ENCODE measurements at regions not wholly inside any gene's neighbourhood (a gene's known extent, or its start where the extent isn't known, plus 50 kb on each side); places are given as distances from the start of the nearest gene placed in this dataset.

GRCh38 chr10:61120805-61121204 lies 176.8 kb upstream of the RHOBTB1 start:
- H2AK5ac ChIP-seq (ENCODE audit: low read length) = no peak overlapping the region
- no CpG with 5 or more reads among the region's 2 CpGs for WGBS (ENCODE audit: extremely low coverage, insufficient coverage, insufficient read length)
- no peak overlapping the region for H2AFZ ChIP-seq (ENCODE audit: insufficient read depth, low read length, poor library complexity)
- no peak overlapping the region for H4K12ac ChIP-seq (ENCODE audit: low read depth, low read length)
- H3K9me3 ChIP-seq (ENCODE audit: insufficient read depth, low read depth, low read length) = no peaks in the 10 kb centered on the region
- H3K4me2 ChIP-seq (ENCODE audit: low read length) = no peak overlapping the region
- H3K23ac ChIP-seq (ENCODE audit: low read length) = no peak overlapping the region
- H4K8ac ChIP-seq (ENCODE audit: low read depth, low read length) = no peak overlapping the region
- H3K14ac ChIP-seq (ENCODE audit: low read length) = no peak overlapping the region
- H3K4ac ChIP-seq (ENCODE audit: low read depth, low read length) = no peak overlapping the region
- H4K91ac ChIP-seq (ENCODE audit: low read depth, low read length) = no peak overlapping the region
- no peak overlapping the region for H3K27ac ChIP-seq (ENCODE audit: low read depth, low read length)
- H3K4me3 ChIP-seq (ENCODE audit: low read depth, low read length) = no peak overlapping the region
- H3K79me2 ChIP-seq (ENCODE audit: control insufficient read depth, insufficient read depth, low read length, poor library complexity) = no peaks in the 10 kb centered on the region
- H3K36me3 ChIP-seq (ENCODE audit: control insufficient read depth in 1 of 2, insufficient read depth in 2 of 2, low read length in 2 of 2) = no peaks in the 10 kb centered on the region
- no peaks in the 10 kb centered on the region for H3K79me1 ChIP-seq (ENCODE audit: low read length)
- no peaks in the 10 kb centered on the region for H3K4me1 ChIP-seq (ENCODE audit: control insufficient read depth in 1 of 2, insufficient read depth in 2 of 2, low read length in 2 of 2)
- H2BK5ac ChIP-seq (ENCODE audit: low read depth, low read length, poor library complexity) = no peak overlapping the region
- H3K18ac ChIP-seq (ENCODE audit: low read length) = no peak overlapping the region
- H2BK12ac ChIP-seq (ENCODE audit: low read length) = no peak overlapping the region
- no peak for DNase-seq
- H3K27me3 ChIP-seq (ENCODE audit: insufficient read depth, low read length) = no peaks in the 10 kb centered on the region
- H2BK120ac ChIP-seq (ENCODE audit: insufficient read depth, low read length, poor library complexity) = no peak overlapping the region
- H3K9ac ChIP-seq (ENCODE audit: low read length) = no peak overlapping the region

- no peaks in the 10 kb centered on the region for H3K9me3 ChIP-seq (ENCODE audit: insufficient read depth, low read depth, low read length)
- H3K27ac ChIP-seq (ENCODE audit: low read depth, low read length) = no peak overlapping the region
- no peaks in the 10 kb centered on the region for H3K79me2 ChIP-seq (ENCODE audit: control insufficient read depth, insufficient read depth, low read length, poor library complexity)
- no peak overlapping the region for H2AFZ ChIP-seq (ENCODE audit: insufficient read depth, low read length, poor library complexity)
- H3K27me3 ChIP-seq (ENCODE audit: insufficient read depth, low read length) = no peaks in the 10 kb centered on the region
- H3K18ac ChIP-seq (ENCODE audit: low read length) = no peak overlapping the region
- no peak overlapping the region for H3K4me3 ChIP-seq (ENCODE audit: low read depth, low read length)
- H4K8ac ChIP-seq (ENCODE audit: low read depth, low read length) = no peak overlapping the region
- no peak overlapping the region for H2BK120ac ChIP-seq (ENCODE audit: insufficient read depth, low read length, poor library complexity)
- no CpG with 5 or more reads among the region's 1 CpG for WGBS (ENCODE audit: extremely low coverage, insufficient coverage, insufficient read length)
- no peaks in the 10 kb centered on the region for H3K79me1 ChIP-seq (ENCODE audit: low read length)
- no peak overlapping the region for H3K14ac ChIP-seq (ENCODE audit: low read length)
- H4K12ac ChIP-seq (ENCODE audit: low read depth, low read length) = no peak overlapping the region
- H4K91ac ChIP-seq (ENCODE audit: low read depth, low read length) = no peak overlapping the region
- H2BK12ac ChIP-seq (ENCODE audit: low read length) = no peak overlapping the region
- no peak overlapping the region for H3K4ac ChIP-seq (ENCODE audit: low read depth, low read length)
- H3K4me2 ChIP-seq (ENCODE audit: low read length) = no peak overlapping the region
- no peak overlapping the region for H2AK5ac ChIP-seq (ENCODE audit: low read length)
- H3K4me1 ChIP-seq (ENCODE audit: control insufficient read depth in 1 of 2, insufficient read depth in 2 of 2, low read length in 2 of 2) = no peaks in the 10 kb centered on the region
- no peak overlapping the region for H3K23ac ChIP-seq (ENCODE audit: low read length)
- H3K9ac ChIP-seq (ENCODE audit: low read length) = no peak overlapping the region
- H2BK5ac ChIP-seq (ENCODE audit: low read depth, low read length, poor library complexity) = no peak overlapping the region
- no peaks in the 10 kb centered on the region for H3K36me3 ChIP-seq (ENCODE audit: control insufficient read depth in 1 of 2, insufficient read depth in 2 of 2, low read length in 2 of 2)
- DNase-seq = no peak
These were observed 175.6 kb upstream of the RHOBTB1 start for GRCh38 chr10:61119573-61119972.

- H3K4me2 ChIP-seq (ENCODE audit: low read length) = no peak overlapping the region
- H3K9ac ChIP-seq (ENCODE audit: low read length) = no peak overlapping the region
- H3K4ac ChIP-seq (ENCODE audit: low read depth, low read length) = no peak overlapping the region
- no peak overlapping the region for H2BK5ac ChIP-seq (ENCODE audit: low read depth, low read length, poor library complexity)
- DNase-seq = no peak
- no peaks in the 10 kb centered on the region for H3K36me3 ChIP-seq (ENCODE audit: control insufficient read depth in 1 of 2, insufficient read depth in 2 of 2, low read length in 2 of 2)
- no peaks in the 10 kb centered on the region for H3K4me1 ChIP-seq (ENCODE audit: control insufficient read depth in 1 of 2, insufficient read depth in 2 of 2, low read length in 2 of 2)
- H3K23ac ChIP-seq (ENCODE audit: low read length) = no peak overlapping the region
- H3K79me2 ChIP-seq (ENCODE audit: control insufficient read depth, insufficient read depth, low read length, poor library complexity) = no peaks in the 10 kb centered on the region
- no peak overlapping the region for H3K14ac ChIP-seq (ENCODE audit: low read length)
- H2BK120ac ChIP-seq (ENCODE audit: insufficient read depth, low read length, poor library complexity) = no peak overlapping the region
- H4K8ac ChIP-seq (ENCODE audit: low read depth, low read length) = no peak overlapping the region
- no peak overlapping the region for H4K12ac ChIP-seq (ENCODE audit: low read depth, low read length)
- H3K9me3 ChIP-seq (ENCODE audit: insufficient read depth, low read depth, low read length) = no peaks in the 10 kb centered on the region
- no peak overlapping the region for H3K4me3 ChIP-seq (ENCODE audit: low read depth, low read length)
- no peaks in the 10 kb centered on the region for H3K27me3 ChIP-seq (ENCODE audit: insufficient read depth, low read length)
- no peak overlapping the region for H4K91ac ChIP-seq (ENCODE audit: low read depth, low read length)
- no peak overlapping the region for H2AK5ac ChIP-seq (ENCODE audit: low read length)
- H3K18ac ChIP-seq (ENCODE audit: low read length) = no peak overlapping the region
- no peak overlapping the region for H2BK12ac ChIP-seq (ENCODE audit: low read length)
- no peak overlapping the region for H2AFZ ChIP-seq (ENCODE audit: insufficient read depth, low read length, poor library complexity)
- H3K79me1 ChIP-seq (ENCODE audit: low read length) = no peaks in the 10 kb centered on the region
- H3K27ac ChIP-seq (ENCODE audit: low read depth, low read length) = no peak overlapping the region
These were observed 171.9 kb upstream of the RHOBTB1 start for GRCh38 chr10:61115897-61116296.

GRCh38 chr10:61112771-61113170 lies 168.8 kb upstream of the RHOBTB1 start:
- Histone ChIP-seq H3K9me3 (ENCODE audit: insufficient read depth, low read depth, low read length) (no peaks in the 10 kb centered on the region), H3K18ac (ENCODE audit: low read length) (no peak overlapping the region), H2AFZ (ENCODE audit: insufficient read depth, low read length, poor library complexity) (no peak overlapping the region), H3K14ac (ENCODE audit: low read length) (no peak overlapping the region), H3K4ac (ENCODE audit: low read depth, low read length) (no peak overlapping the region), H3K79me1 (ENCODE audit: low read length) (no peaks in the 10 kb centered on the region), H4K8ac (ENCODE audit: low read depth, low read length) (no peak overlapping the region), H3K79me2 (ENCODE audit: control insufficient read depth, insufficient read depth, low read length, poor library complexity) (no peaks in the 10 kb centered on the region), H3K23ac (ENCODE audit: low read length) (no peak overlapping the region), H3K4me1 (ENCODE audit: control insufficient read depth in 1 of 2, insufficient read depth in 2 of 2, low read length in 2 of 2) (no peaks in the 10 kb centered on the region), H2BK120ac (ENCODE audit: insufficient read depth, low read length, poor library complexity) (no peak overlapping the region), H2AK5ac (ENCODE audit: low read length) (no peak overlapping the region), H3K36me3 (ENCODE audit: control insufficient read depth in 1 of 2, insufficient read depth in 2 of 2, low read length in 2 of 2) (no peaks in the 10 kb centered on the region), H3K27ac (ENCODE audit: low read depth, low read length) (no peak overlapping the region), H3K4me2 (ENCODE audit: low read length) (no peak overlapping the region), H3K4me3 (ENCODE audit: low read depth, low read length) (no peak overlapping the region), H3K27me3 (ENCODE audit: insufficient read depth, low read length) (no peaks in the 10 kb centered on the region), H4K12ac (ENCODE audit: low read depth, low read length) (no peak overlapping the region), H2BK5ac (ENCODE audit: low read depth, low read length, poor library complexity) (no peak overlapping the region), H3K9ac (ENCODE audit: low read length) (no peak overlapping the region), H2BK12ac (ENCODE audit: low read length) (no peak overlapping the region), H4K91ac (ENCODE audit: low read depth, low read length) (no peak overlapping the region)
- no peak for DNase-seq

- Histone ChIP-seq H3K9ac (ENCODE audit: low read length) (no peak overlapping the region), H3K14ac (ENCODE audit: low read length) (no peak overlapping the region), H2BK5ac (ENCODE audit: low read depth, low read length, poor library complexity) (no peak overlapping the region), H3K4ac (ENCODE audit: low read depth, low read length) (no peak overlapping the region), H2BK12ac (ENCODE audit: low read length) (no peak overlapping the region), H3K4me3 (ENCODE audit: low read depth, low read length) (no peak overlapping the region), H3K27ac (ENCODE audit: low read depth, low read length) (no peak overlapping the region), H4K8ac (ENCODE audit: low read depth, low read length) (no peak overlapping the region), H3K9me3 (ENCODE audit: insufficient read depth, low read depth, low read length) (no peaks in the 10 kb centered on the region), H4K91ac (ENCODE audit: low read depth, low read length) (no peak overlapping the region), H3K23ac (ENCODE audit: low read length) (no peak overlapping the region), H3K18ac (ENCODE audit: low read length) (no peak overlapping the region), H3K79me1 (ENCODE audit: low read length) (no peaks in the 10 kb centered on the region), H3K27me3 (ENCODE audit: insufficient read depth, low read length) (no peaks in the 10 kb centered on the region), H3K79me2 (ENCODE audit: control insufficient read depth, insufficient read depth, low read length, poor library complexity) (no peaks in the 10 kb centered on the region), H2AK5ac (ENCODE audit: low read length) (no peak overlapping the region), H2AFZ (ENCODE audit: insufficient read depth, low read length, poor library complexity) (no peak overlapping the region), H4K12ac (ENCODE audit: low read depth, low read length) (no peak overlapping the region), H3K4me1 (ENCODE audit: control insufficient read depth in 1 of 2, insufficient read depth in 2 of 2, low read length in 2 of 2) (no peaks in the 10 kb centered on the region), H3K36me3 (ENCODE audit: control insufficient read depth in 1 of 2, insufficient read depth in 2 of 2, low read length in 2 of 2) (no peaks in the 10 kb centered on the region), H3K4me2 (ENCODE audit: low read length) (no peak overlapping the region), H2BK120ac (ENCODE audit: insufficient read depth, low read length, poor library complexity) (no peak overlapping the region)
- no peak for DNase-seq
These were observed 167.0 kb upstream of the RHOBTB1 start for GRCh38 chr10:61110936-61111335.

All from trophoblast cell (in vitro differentiated cells and primary cell).